GM18868 (cell line): ENCODE measurements at regions not wholly inside any gene's neighbourhood (a gene's known extent, or its start where the extent isn't known, plus 50 kb on each side); places are given as distances from the start of the nearest gene placed in this dataset.

Source experiments
- ATAC-seq: cut with Tn5 transposase; IDR thresholded peaks from one replicate; pipeline ENCODE4 v1.9.1; 2021; ENCODE audit warnings: mild to moderate bottlenecking, moderate library complexity; ENCODE audit not compliant: unreplicated experiment

GRCh38 chr5:120388016-120388781, 75.9 kb upstream of the PRR16 start:
- peak; percentile 66 for ATAC-seq

DNA sequence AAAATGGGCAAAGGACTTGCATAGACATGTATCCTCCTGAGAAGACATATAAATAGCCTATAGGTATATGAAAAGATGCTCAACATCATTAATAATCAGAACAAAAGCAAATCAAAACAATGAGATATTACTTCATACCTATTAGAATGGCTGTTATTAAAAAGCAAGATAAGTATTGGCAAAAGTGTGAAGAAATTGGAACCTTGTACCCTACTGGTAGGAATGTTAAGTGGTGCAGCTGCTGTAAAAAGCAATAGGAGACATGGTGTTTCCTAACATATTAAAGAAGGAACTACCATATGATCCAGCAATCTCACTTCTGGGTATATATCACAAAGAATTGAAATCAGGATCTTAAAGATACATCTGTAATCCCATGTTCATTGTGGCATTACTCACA, 69.8 kb upstream of the PRR16 start:
- ATAC-seq, result no peak

DNA sequence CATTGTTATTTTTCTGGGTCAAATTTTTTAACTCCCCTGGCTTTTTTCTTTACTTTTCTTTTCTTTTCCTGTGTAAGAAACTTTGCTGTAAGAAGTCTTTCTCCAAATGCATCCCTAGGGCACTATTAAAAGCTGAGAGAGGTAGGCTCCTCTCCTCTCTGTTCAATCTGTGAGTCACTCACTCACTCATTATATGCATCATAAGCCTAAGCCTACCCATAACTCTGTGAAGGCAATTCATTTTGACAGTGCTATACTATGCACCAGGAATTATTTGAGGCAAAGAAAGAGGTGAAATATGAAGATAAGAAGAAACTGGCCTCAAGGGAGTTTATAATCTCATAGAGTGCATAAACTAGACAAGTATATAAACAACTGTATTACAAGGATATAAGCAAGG, 67.9 kb upstream of the PRR16 start:
- no peak for ATAC-seq

DNA sequence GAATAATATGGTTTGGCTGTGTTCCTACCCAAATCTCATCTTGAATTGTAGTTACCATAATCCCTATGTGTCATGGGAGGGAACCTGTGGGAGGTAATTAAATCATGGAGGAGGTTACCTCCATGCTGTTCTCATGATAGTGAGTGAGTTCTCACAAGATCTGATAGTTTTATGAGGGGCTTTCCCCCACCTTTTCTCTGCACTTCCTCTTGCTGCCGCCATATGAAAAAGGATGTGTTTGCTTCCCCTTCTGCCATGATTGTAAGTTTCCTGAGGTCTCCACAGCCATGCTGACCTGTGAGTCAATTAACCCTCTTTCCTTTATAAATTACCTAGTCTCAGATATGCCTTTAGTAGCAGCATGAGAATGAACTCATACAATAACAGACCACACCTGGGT, 63.7 kb upstream of the PRR16 start:
- no peak for ATAC-seq

- no peak for ATAC-seq
Measured at GRCh38 chr5:120402606-120403005, 61.5 kb upstream of the PRR16 start.

DNA sequence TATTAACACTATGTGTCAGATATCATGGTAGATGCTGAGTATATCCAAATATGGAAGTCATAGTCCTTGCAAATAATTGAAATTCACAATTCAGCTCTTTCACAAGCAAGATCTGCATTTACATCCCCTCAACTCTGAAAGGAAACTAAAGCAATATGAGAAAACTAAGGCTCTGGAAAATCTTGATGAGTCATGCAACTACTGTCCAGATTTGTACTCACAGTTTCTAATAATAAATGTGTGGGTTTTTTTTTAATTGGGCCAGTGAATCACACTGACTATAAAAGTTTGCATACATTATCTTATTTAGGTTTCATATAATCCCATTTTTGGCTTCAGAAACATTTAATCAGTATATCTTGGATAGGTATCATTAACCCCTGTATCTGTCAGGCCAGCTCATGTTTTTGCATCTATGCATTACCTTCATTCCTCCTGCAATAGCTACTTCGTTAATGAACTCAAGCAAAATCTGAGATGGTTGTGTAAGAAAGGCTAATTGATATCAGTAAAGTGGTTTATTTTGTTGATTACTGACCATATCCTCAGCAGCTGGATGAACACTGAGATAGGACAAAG, 58.7 kb upstream of the PRR16 start:
- ATAC-seq, result peak; percentile 43

- ATAC-seq, result peak; percentile 73
Measured at GRCh38 chr5:120405923-120406322, 58.2 kb upstream of the PRR16 start.

DNA sequence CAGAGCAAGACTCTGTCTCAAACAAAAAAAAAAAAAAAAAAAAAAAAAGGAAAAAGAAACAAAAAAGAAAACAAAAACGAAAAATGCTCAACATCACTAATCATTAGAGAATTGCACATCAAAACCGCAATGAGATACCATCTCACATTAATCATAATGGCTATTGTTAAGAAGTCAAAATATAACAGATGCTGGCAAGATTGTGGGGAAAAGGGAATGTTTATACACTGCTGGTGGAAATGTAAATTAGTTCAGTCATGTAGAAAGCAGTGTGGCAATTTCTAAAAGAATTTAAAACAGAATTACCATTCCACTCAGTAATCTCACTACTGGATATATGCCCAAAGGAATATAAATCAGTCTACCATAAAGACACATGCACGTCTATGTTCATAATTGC, 50.4 kb upstream of the PRR16 start:
- ATAC-seq, result no peak
